ENCODE measurements at regions not wholly inside any gene's neighbourhood (a gene's known extent, or its start where the extent isn't known, plus 50 kb on each side); places are given as distances from the start of the nearest gene placed in this dataset.
"Not testable (repeated sequence)": the region's sequence is repeated elsewhere in the genome, so short reads cannot be mapped to it uniquely, and the experiment has no call there.

DNA sequence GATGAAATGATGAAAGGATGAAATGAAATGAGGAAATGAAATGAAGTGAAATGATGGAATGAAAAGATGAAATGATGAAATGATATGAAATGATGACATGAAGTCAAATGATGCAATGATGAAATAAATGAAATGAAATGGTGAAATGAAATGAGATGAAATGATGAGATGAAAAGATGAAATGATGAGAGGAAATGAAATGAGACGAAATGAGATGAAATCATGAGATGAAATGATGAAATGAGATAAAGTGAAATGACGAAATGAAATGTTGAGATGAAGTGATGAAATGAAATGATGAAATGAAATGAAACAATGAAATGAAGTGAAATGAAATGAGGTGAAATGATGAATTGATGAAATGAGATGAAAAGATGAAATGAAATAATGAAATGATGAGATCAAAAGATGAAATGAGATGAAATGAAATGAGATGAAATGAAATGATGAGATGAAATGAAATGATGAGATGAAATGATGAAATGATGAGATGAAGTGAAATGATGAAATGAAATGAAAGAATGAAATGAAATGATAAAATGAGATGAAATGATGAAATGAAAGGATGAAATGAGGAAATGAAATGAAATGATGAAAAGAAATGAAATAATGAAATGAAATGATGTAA is 131.7 kb upstream of the TP53TG3D start:
- H3K4me1 ChIP-seq (ENCODE audit: control insufficient read depth, extremely low read depth, insufficient read depth, low read length); H3K36me3 ChIP-seq (ENCODE audit: control insufficient read depth in 2 of 2, extremely low read depth in 1 of 2, insufficient read depth in 2 of 2, low read length in 2 of 2); H3K27me3 ChIP-seq (ENCODE audit: control insufficient read depth, extremely low read depth, insufficient read depth, low read length); DNase-seq (ENCODE audit: low read depth, low spot score); H3K4me3 ChIP-seq (ENCODE audit: control insufficient read depth in 2 of 3, extremely low read depth in 1 of 3, insufficient read depth in 2 of 3, low read depth in 1 of 3, low read length in 3 of 3); H3K9me1 ChIP-seq (ENCODE audit: control insufficient read depth, extremely low read depth, insufficient read depth, low read length); H3K9me3 ChIP-seq (ENCODE audit: control insufficient read depth, low read depth, low read length); H3K4me2 ChIP-seq (ENCODE audit: control insufficient read depth, extremely low read depth, insufficient read depth, low read depth, low read length); H2AFZ ChIP-seq (ENCODE audit: control insufficient read depth, low read length); H3K79me2 ChIP-seq (ENCODE audit: control insufficient read depth, insufficient read depth, low read length); FAIRE-seq; H3K9ac ChIP-seq (ENCODE audit: control insufficient read depth, extremely low read depth, insufficient read depth, low read length); H3K27ac ChIP-seq (ENCODE audit: control insufficient read depth, insufficient read depth, low read length); H4K20me1 ChIP-seq (ENCODE audit: control insufficient read depth, extremely low read depth, insufficient read depth, low read length); dilution Hi-C loops (cut with MboI; ENCODE audit: extremely low pct_ligation_motif_present, low sequenced_read_pairs): not testable (repeated sequence)

GRCh38 chr16:32152434-32152833 is 100.7 kb upstream of the TP53TG3D start:
- H3K9me1 ChIP-seq (ENCODE audit: control insufficient read depth, extremely low read depth, insufficient read depth, low read length); H3K9me3 ChIP-seq (ENCODE audit: control insufficient read depth, low read depth, low read length); H4K20me1 ChIP-seq (ENCODE audit: control insufficient read depth, extremely low read depth, insufficient read depth, low read length); H3K36me3 ChIP-seq (ENCODE audit: control insufficient read depth in 2 of 2, extremely low read depth in 1 of 2, insufficient read depth in 2 of 2, low read length in 2 of 2); H3K4me1 ChIP-seq (ENCODE audit: control insufficient read depth, extremely low read depth, insufficient read depth, low read length); dilution Hi-C loops (cut with MboI; ENCODE audit: extremely low pct_ligation_motif_present, low sequenced_read_pairs); FAIRE-seq; H3K27me3 ChIP-seq (ENCODE audit: control insufficient read depth, extremely low read depth, insufficient read depth, low read length); H3K4me2 ChIP-seq (ENCODE audit: control insufficient read depth, extremely low read depth, insufficient read depth, low read depth, low read length); H3K27ac ChIP-seq (ENCODE audit: control insufficient read depth, insufficient read depth, low read length); H3K4me3 ChIP-seq (ENCODE audit: control insufficient read depth in 2 of 3, extremely low read depth in 1 of 3, insufficient read depth in 2 of 3, low read depth in 1 of 3, low read length in 3 of 3); DNase-seq (ENCODE audit: low read depth, low spot score); H2AFZ ChIP-seq (ENCODE audit: control insufficient read depth, low read length); H3K79me2 ChIP-seq (ENCODE audit: control insufficient read depth, insufficient read depth, low read length); H3K9ac ChIP-seq (ENCODE audit: control insufficient read depth, extremely low read depth, insufficient read depth, low read length): not testable (repeated sequence)

DNA sequence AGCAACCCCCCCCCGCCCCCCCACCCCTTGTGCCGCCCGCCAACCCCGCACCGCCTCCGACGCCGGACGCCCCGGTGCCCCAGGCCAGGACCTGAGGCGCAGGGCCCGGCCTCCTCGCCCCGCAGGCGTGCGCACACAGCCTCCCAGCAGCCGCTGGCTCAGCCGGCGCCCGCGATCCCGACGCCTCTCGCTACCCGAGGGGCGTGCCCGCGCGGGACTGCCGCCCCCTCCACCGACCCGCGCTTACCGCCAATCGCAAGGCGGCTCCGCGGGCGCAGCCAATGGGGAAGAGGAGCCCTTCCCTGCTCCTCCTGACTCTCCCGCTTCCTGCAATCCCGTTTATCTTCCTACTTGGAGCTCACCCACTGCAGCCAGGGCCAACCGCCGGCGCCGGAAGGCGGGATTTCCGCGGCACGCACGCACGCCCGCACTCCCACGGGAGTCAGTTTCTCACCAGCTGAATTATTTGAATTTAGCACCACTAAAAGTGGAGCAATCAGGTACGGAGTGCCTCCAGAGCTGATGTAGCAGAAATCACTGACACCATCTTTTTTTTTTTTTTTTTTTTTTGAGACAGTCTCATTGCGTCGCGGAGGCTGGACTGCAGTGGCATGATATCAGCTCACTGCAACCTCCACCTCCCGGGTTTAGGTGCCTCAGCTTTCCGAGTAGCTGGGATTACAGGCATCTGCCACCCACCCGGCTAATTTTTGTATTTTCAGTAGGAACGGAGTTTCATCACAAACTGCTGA is 65.0 kb upstream of the TP53TG3D start:
- H3K36me3 ChIP-seq (ENCODE audit: control insufficient read depth in 2 of 2, extremely low read depth in 1 of 2, insufficient read depth in 2 of 2, low read length in 2 of 2); H3K79me2 ChIP-seq (ENCODE audit: control insufficient read depth, insufficient read depth, low read length); dilution Hi-C loops (cut with MboI; ENCODE audit: extremely low pct_ligation_motif_present, low sequenced_read_pairs); H2AFZ ChIP-seq (ENCODE audit: control insufficient read depth, low read length); H3K4me2 ChIP-seq (ENCODE audit: control insufficient read depth, extremely low read depth, insufficient read depth, low read depth, low read length); DNase-seq (ENCODE audit: low read depth, low spot score); H3K9me3 ChIP-seq (ENCODE audit: control insufficient read depth, low read depth, low read length); H3K4me1 ChIP-seq (ENCODE audit: control insufficient read depth, extremely low read depth, insufficient read depth, low read length); H3K4me3 ChIP-seq (ENCODE audit: control insufficient read depth in 2 of 3, extremely low read depth in 1 of 3, insufficient read depth in 2 of 3, low read depth in 1 of 3, low read length in 3 of 3); H3K9ac ChIP-seq (ENCODE audit: control insufficient read depth, extremely low read depth, insufficient read depth, low read length); H3K27me3 ChIP-seq (ENCODE audit: control insufficient read depth, extremely low read depth, insufficient read depth, low read length); H3K9me1 ChIP-seq (ENCODE audit: control insufficient read depth, extremely low read depth, insufficient read depth, low read length); H3K27ac ChIP-seq (ENCODE audit: control insufficient read depth, insufficient read depth, low read length); FAIRE-seq; H4K20me1 ChIP-seq (ENCODE audit: control insufficient read depth, extremely low read depth, insufficient read depth, low read length): not testable (repeated sequence)

GRCh38 chr16:32202585-32202984 is 50.5 kb upstream of the TP53TG3D start:
- H3K9ac ChIP-seq (ENCODE audit: control insufficient read depth, extremely low read depth, insufficient read depth, low read length); H3K79me2 ChIP-seq (ENCODE audit: control insufficient read depth, insufficient read depth, low read length); H2AFZ ChIP-seq (ENCODE audit: control insufficient read depth, low read length); H3K4me1 ChIP-seq (ENCODE audit: control insufficient read depth, extremely low read depth, insufficient read depth, low read length); dilution Hi-C loops (cut with MboI; ENCODE audit: extremely low pct_ligation_motif_present, low sequenced_read_pairs); H3K9me3 ChIP-seq (ENCODE audit: control insufficient read depth, low read depth, low read length); DNase-seq (ENCODE audit: low read depth, low spot score); FAIRE-seq; H3K27me3 ChIP-seq (ENCODE audit: control insufficient read depth, extremely low read depth, insufficient read depth, low read length); H3K36me3 ChIP-seq (ENCODE audit: control insufficient read depth in 2 of 2, extremely low read depth in 1 of 2, insufficient read depth in 2 of 2, low read length in 2 of 2); H3K4me2 ChIP-seq (ENCODE audit: control insufficient read depth, extremely low read depth, insufficient read depth, low read depth, low read length); H3K9me1 ChIP-seq (ENCODE audit: control insufficient read depth, extremely low read depth, insufficient read depth, low read length); H3K4me3 ChIP-seq (ENCODE audit: control insufficient read depth in 2 of 3, extremely low read depth in 1 of 3, insufficient read depth in 2 of 3, low read depth in 1 of 3, low read length in 3 of 3); H3K27ac ChIP-seq (ENCODE audit: control insufficient read depth, insufficient read depth, low read length); H4K20me1 ChIP-seq (ENCODE audit: control insufficient read depth, extremely low read depth, insufficient read depth, low read length): not testable (repeated sequence)

Measured in keratinocyte (primary cell).